ENCODE measurements at regions not wholly inside any gene's neighbourhood (a gene's known extent, or its start where the extent isn't known, plus 50 kb on each side); places are given as distances from the start of the nearest gene placed in this dataset.

GRCh38 chr2:53051157-53051556 lies 716.4 kb upstream of the CHAC2 start:
- no peak for TF ChIP-seq CTCF (IDR thresholded peaks at IDR 0.05)
- H3K27me3 ChIP-seq: no peaks in the 10 kb centered on the region
- no peak overlapping the region for H3K27ac ChIP-seq
- peaks cover 0 to 5% (median 0%) of the 10 kb centered on the region in 3 donors for H3K9me3 ChIP-seq
- H3K36me3 ChIP-seq: no peaks in the 10 kb centered on the region
- no peak overlapping the region for H3K4me3 ChIP-seq
- DNase-seq: no peak
- intact Hi-C loops (cut with DNase I; ENCODE audit: low total_unique reads): no loop called here
- no peaks in the 10 kb centered on the region for H3K4me1 ChIP-seq

GRCh38 chr2:53040536-53041229 lies 726.9 kb upstream of the CHAC2 start:
- no peak for DNase-seq
- no peak for TF ChIP-seq CTCF (IDR thresholded peaks at IDR 0.05)

GRCh38 chr2:53036196-53036595 lies 731.4 kb upstream of the CHAC2 start:
- intact Hi-C loops (cut with DNase I; ENCODE audit: low total_unique reads): no loop called here
- Histone ChIP-seq H3K27me3 (no peaks in the 10 kb centered on the region), H3K9me3 (no peaks in the 10 kb centered on the region), H3K4me1 (no peaks in the 10 kb centered on the region), H3K4me3 (no peak overlapping the region), H3K27ac (no peak overlapping the region), H3K36me3 (no peaks in the 10 kb centered on the region)
- TF ChIP-seq CTCF (IDR thresholded peaks at IDR 0.05): no peak
- DNase-seq: no peak

More at GRCh38 chr2:53040536-53041229, 726.9 kb upstream of the CHAC2 start:
- Histone ChIP-seq H3K4me1 (no peaks in the 10 kb centered on the region), H3K27me3 (no peaks in the 10 kb centered on the region), H3K9me3 (no peaks in the 10 kb centered on the region), H3K27ac (no peak overlapping the region), H3K4me3 (no peak overlapping the region), H3K36me3 (no peaks in the 10 kb centered on the region)
- intact Hi-C loops (cut with DNase I; ENCODE audit: low total_unique reads): no loop called here

GRCh38 chr2:53035153-53035552 lies 732.5 kb upstream of the CHAC2 start:
- no peak for TF ChIP-seq CTCF (IDR thresholded peaks at IDR 0.05)
- intact Hi-C loops (cut with DNase I; ENCODE audit: low total_unique reads): no loop called here
- DNase-seq: no peak
- Histone ChIP-seq H3K4me3 (no peak overlapping the region), H3K27ac (no peak overlapping the region), H3K36me3 (no peaks in the 10 kb centered on the region), H3K27me3 (no peaks in the 10 kb centered on the region), H3K9me3 (no peaks in the 10 kb centered on the region), H3K4me1 (no peaks in the 10 kb centered on the region)

- TF ChIP-seq CTCF (IDR thresholded peaks at IDR 0.05): no peak
- Histone ChIP-seq H3K9me3 (no peaks in the 10 kb centered on the region), H3K27ac (no peak overlapping the region), H3K4me1 (no peaks in the 10 kb centered on the region), H3K36me3 (no peaks in the 10 kb centered on the region), H3K4me3 (no peak overlapping the region), H3K27me3 (no peaks in the 10 kb centered on the region)
- DNase-seq: no peak
- intact Hi-C loops (cut with DNase I; ENCODE audit: low total_unique reads): no loop called here
Observed at GRCh38 chr2:53033411-53033810, 734.2 kb upstream of the CHAC2 start.
